ENCODE measurements at regions not wholly inside any gene's neighbourhood (a gene's known extent, or its start where the extent isn't known, plus 50 kb on each side); places are given as distances from the start of the nearest gene placed in this dataset.

DNA sequence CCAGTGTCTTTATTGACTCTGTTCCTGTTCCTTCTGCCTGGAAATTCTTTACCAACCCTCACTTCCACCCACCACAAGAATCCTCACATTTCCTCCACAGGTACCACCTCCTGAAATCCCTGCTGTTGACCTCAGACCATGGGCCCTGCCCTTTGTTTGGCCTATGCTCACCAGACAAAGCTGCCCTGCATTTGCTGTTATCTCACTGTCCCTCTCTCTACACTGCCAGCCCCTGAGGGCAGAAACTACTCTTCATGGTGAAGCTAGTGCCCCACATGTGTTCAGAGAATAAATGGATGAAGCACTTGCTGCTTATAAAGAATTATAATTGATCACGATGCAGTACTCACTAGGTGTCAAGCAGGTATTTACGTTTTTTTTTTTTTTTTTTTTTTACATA is 608.4 kb downstream of the TSN start:
- DNase-seq (ENCODE audit: low spot score) (no peak), ATAC-seq (ENCODE audit: low FRiP score) (no peak)
- no peak for TF ChIP-seq CTCF (IDR thresholded peaks at IDR 0.05)

DNA sequence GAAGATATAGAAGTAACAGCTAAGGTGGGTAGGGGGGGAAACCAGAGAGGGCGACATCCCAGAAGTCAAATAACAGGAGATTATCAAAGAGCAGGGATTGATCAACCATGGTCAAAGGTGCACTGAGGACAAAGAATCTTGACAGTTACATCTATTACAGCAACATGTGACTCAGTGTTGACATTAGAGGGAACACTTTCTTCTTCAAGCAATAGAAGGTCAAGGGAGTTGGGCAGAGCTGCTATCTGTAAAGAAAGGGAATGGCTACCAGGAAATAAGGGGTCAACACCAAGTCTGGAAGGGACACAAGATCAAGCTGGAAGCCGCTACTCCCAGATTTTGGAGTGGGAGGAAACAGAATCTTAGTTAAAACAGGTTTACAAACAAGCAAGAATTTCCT is 611.0 kb downstream of the TSN start:
- no peak for TF ChIP-seq CTCF (IDR thresholded peaks at IDR 0.05)
- no peak for DNase-seq (ENCODE audit: low spot score)
- no peak for ATAC-seq (ENCODE audit: low FRiP score)

- TF ChIP-seq CTCF (IDR thresholded peaks at IDR 0.05): no peak
- DNase-seq (ENCODE audit: low spot score) (no peak), ATAC-seq (ENCODE audit: low FRiP score) (no peak)
Measured at GRCh38 chr2:122366969-122367645, 611.7 kb downstream of the TSN start.

DNA sequence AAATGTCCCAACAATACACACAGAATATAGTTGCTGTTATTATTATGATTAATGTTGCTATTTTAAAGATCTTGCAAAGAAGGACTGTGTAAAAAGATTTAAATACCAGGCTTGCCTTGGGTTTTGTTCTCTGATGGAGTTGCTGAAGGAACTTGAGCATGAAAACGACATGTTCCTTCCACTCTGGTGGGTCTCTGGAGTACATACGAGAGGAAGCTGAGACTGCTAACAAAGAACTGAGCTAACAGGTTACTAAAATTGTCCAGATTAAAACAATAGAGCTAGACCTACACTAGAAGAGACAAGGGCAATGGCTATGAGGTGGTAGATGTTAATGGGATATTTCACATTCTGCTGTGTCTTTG is 612.2 kb downstream of the TSN start:
- TF ChIP-seq CTCF (IDR thresholded peaks at IDR 0.05): no peak
- DNase-seq (ENCODE audit: low spot score): no peak
- ATAC-seq (ENCODE audit: low FRiP score): no peak

GRCh38 chr2:122368576-122369243 is 613.3 kb downstream of the TSN start:
- ATAC-seq (ENCODE audit: low FRiP score) (no peak), DNase-seq (ENCODE audit: low spot score) (no peak)
- TF ChIP-seq CTCF (IDR thresholded peaks at IDR 0.05): no peak

- TF ChIP-seq CTCF (IDR thresholded peaks at IDR 0.05): no peak
- DNase-seq (ENCODE audit: low spot score) (no peak), ATAC-seq (ENCODE audit: low FRiP score) (no peak)
Measured at GRCh38 chr2:122378521-122378920, 623.1 kb downstream of the TSN start.

DNA sequence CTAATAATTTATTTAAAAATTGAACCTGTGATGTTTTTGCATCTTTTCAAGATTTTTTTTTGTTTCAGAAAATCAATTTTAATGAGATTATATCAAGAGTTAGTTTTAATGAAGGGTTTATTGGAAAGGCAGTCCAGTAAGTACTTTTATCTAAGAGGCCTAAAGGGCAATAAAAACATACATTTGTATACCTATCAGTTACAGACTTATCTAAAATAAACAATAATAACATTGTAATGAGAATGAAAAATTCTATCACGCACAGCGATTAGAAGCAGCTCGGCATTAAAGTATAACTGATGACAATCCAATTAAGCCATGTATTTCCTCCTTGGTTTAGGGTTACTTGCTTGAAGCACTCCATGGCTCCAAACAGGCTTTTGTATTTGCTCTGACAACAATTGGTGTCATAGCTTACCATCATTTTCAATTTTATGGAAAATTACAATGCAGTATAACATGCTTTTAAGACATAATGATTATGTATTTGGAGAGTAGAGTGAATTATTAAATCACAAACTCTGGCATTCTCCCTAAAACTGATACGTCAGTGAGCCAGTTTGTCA is 629.4 kb downstream of the TSN start:
- DNase-seq (ENCODE audit: low spot score): no peak
- no peak for TF ChIP-seq CTCF (IDR thresholded peaks at IDR 0.05)

More for the DNA sequence above, 629.4 kb downstream of the TSN start:
- no peak for ATAC-seq (ENCODE audit: low FRiP score)

Measured in omental fat pad (tissue), 3 donors.